Fibroblast of lung (primary cell): ENCODE measurements at regions not wholly inside any gene's neighbourhood (a gene's known extent, or its start where the extent isn't known, plus 50 kb on each side); places are given as distances from the start of the nearest gene placed in this dataset.

ENCODE experiments used
- DNase-seq, 2 donors: peaks; one replicate each; pipeline versions ENCODE4 v3.0.0 to v3.0.0-alpha.2; 2010; ENCODE audit warnings: low read depth in 2 of 2
- H2AFZ ChIP-seq: 2 replicates; pipeline ENCODE4 v1.5.1; 2012; ENCODE audit warnings: low read length, control low read depth, inconsistent platforms
- H3K27ac ChIP-seq: 2 replicates; pipeline ENCODE4 v1.5.1; 2011; ENCODE audit warnings: low read length, control low read depth; ENCODE audit not compliant: insufficient read depth
- H3K27me3 ChIP-seq: 2 replicates; pipeline ENCODE4 v1.5.1; 2011; ENCODE audit warnings: mild to moderate bottlenecking, low read length; ENCODE audit not compliant: control insufficient read depth, insufficient read depth
- H3K36me3 ChIP-seq: 2 replicates; pipeline ENCODE4 v1.5.1; 2011; ENCODE audit warnings: low read length; ENCODE audit not compliant: control insufficient read depth, insufficient read depth
- H3K4me1 ChIP-seq: 2 replicates; pipeline ENCODE4 v1.5.1; 2011; ENCODE audit warnings: low read length; ENCODE audit not compliant: control insufficient read depth, insufficient read depth; ENCODE audit errors: extremely low read depth
- H3K4me2 ChIP-seq: 2 replicates; pipeline ENCODE4 v1.5.1; 2011; ENCODE audit warnings: low read length, control low read depth; ENCODE audit not compliant: insufficient read depth; ENCODE audit errors: extremely low read depth
- H3K4me3 ChIP-seq, 4 experiments: fragments of 200-600 bp in 1 of 4; sonication (generic) in 1 of 4; replicated peaks in 1 of 4; 2 replicates each; pipeline ENCODE4 v1.5.1; 2011 to 2016; ENCODE audit warnings: low read length in 4 of 4, low read depth in 3 of 4, mild to moderate bottlenecking in 3 of 4, control low read depth in 2 of 4, inconsistent platforms in 1 of 4, mixed read lengths in 1 of 4; ENCODE audit not compliant: insufficient read depth in 1 of 4; ENCODE audit errors: control extremely low read depth in 1 of 4
- H3K79me2 ChIP-seq: 2 replicates; pipeline ENCODE4 v1.5.1; 2012; ENCODE audit warnings: mild to moderate bottlenecking, low read length, inconsistent platforms; ENCODE audit not compliant: control insufficient read depth, insufficient read depth
- H3K9ac ChIP-seq: 2 replicates; pipeline ENCODE4 v1.5.1; 2011; ENCODE audit warnings: mild to moderate bottlenecking, low read length, control low read depth; ENCODE audit not compliant: insufficient read depth
- H3K9me3 ChIP-seq: 2 replicates; pipeline ENCODE4 v1.5.1; 2012; ENCODE audit warnings: low read depth, low read length; ENCODE audit not compliant: control insufficient read depth, insufficient read depth
- H4K20me1 ChIP-seq: 2 replicates; pipeline ENCODE4 v1.5.1; 2011; ENCODE audit warnings: low read length; ENCODE audit not compliant: control insufficient read depth, insufficient read depth; ENCODE audit errors: extremely low read depth
- CTCF ChIP-seq, 2 donors: IDR thresholded peaks in 1 of 2; conservative IDR thresholded peaks in 1 of 2; 1 replicate in 1 of 2; 2 replicates in 1 of 2; pipeline ENCODE4 v1.5.1; 2011 to 2012; ENCODE audit warnings: low read length in 2 of 2, control low read depth in 1 of 2, inconsistent platforms in 1 of 2, low read depth in 1 of 2, mild to moderate bottlenecking in 1 of 2
- EZH2 ChIP-seq: IDR thresholded peaks from 2 replicates; pipeline ENCODE4 v1.5.1; 2012; ENCODE audit warnings: low read length, control low read depth, mild to moderate bottlenecking; ENCODE audit errors: missing control alignments

DNA sequence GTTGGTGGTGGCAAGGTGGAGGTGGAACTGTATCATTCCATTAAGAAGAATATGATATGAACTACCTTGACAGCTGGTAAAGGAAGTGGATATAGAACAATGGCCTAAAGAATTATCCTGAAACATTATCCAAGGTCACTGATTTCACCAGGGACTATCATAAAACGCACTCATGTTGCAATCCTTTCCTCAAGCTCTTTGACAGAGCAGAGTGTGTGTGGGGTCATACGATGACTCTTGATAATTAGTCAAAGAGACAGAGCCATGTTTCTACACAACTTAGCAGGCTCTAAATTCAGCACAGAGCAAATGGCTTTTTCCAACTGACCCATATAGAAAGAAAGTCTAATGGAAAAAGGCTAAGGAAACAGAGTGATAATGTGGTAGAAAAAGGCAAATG, 126.4 kb upstream of the ANKFN1 start:
- Histone ChIP-seq H4K20me1 (no peaks in the 10 kb centered on the region), H3K4me3 (no peak overlapping the region), H3K9ac (no peak overlapping the region), H3K4me2 (no peak overlapping the region), H3K9me3 (no peaks in the 10 kb centered on the region), H3K36me3 (no peaks in the 10 kb centered on the region), H2AFZ (no peak overlapping the region), H3K27me3 (no peaks in the 10 kb centered on the region), H3K4me1 (no peaks in the 10 kb centered on the region), H3K27ac (no peak overlapping the region), H3K79me2 (no peaks in the 10 kb centered on the region)
- no peak for DNase-seq
- TF ChIP-seq CTCF (conservative IDR thresholded peaks at IDR 0.05 in 1 of 2, IDR thresholded peaks at IDR 0.05 in 1 of 2; ENCODE audit: low read depth in 1 of 2, low read length in 2 of 2) = no peak

GRCh38 chr17:56028837-56029236, 124.4 kb upstream of the ANKFN1 start:
- no peak overlapping the region for H3K4me3 ChIP-seq
- H3K4me2 ChIP-seq = no peak overlapping the region
- DNase-seq = no peak
- H3K9me3 ChIP-seq = no peaks in the 10 kb centered on the region
- no peak overlapping the region for H3K27ac ChIP-seq
- no peaks in the 10 kb centered on the region for H3K4me1 ChIP-seq
- H3K27me3 ChIP-seq = no peaks in the 10 kb centered on the region
- no peak overlapping the region for H2AFZ ChIP-seq
- no peak overlapping the region for H3K9ac ChIP-seq
- TF ChIP-seq EZH2 (no peak), CTCF (conservative IDR thresholded peaks at IDR 0.05 in 1 of 2, IDR thresholded peaks at IDR 0.05 in 1 of 2; ENCODE audit: low read depth in 1 of 2, low read length in 2 of 2) (no peak)
- no peaks in the 10 kb centered on the region for H3K79me2 ChIP-seq
- no peaks in the 10 kb centered on the region for H3K36me3 ChIP-seq
- no peaks in the 10 kb centered on the region for H4K20me1 ChIP-seq

GRCh38 chr17:56030009-56030624, 123.2 kb upstream of the ANKFN1 start:
- no peaks in the 10 kb centered on the region for H3K36me3 ChIP-seq
- no peaks in the 10 kb centered on the region for H3K27me3 ChIP-seq
- TF ChIP-seq CTCF (conservative IDR thresholded peaks at IDR 0.05 in 1 of 2, IDR thresholded peaks at IDR 0.05 in 1 of 2; ENCODE audit: low read depth in 1 of 2, low read length in 2 of 2) (no peak), EZH2 (no peak)
- H4K20me1 ChIP-seq = no peaks in the 10 kb centered on the region
- no peak overlapping the region for H2AFZ ChIP-seq
- no peak overlapping the region for H3K9ac ChIP-seq
- DNase-seq = no peak
- H3K27ac ChIP-seq = no peak overlapping the region
- H3K4me3 ChIP-seq = no peak overlapping the region
- no peaks in the 10 kb centered on the region for H3K79me2 ChIP-seq
- H3K4me1 ChIP-seq = no peaks in the 10 kb centered on the region
- no peaks in the 10 kb centered on the region for H3K9me3 ChIP-seq
- no peak overlapping the region for H3K4me2 ChIP-seq
